HG03095 (cell line): ENCODE measurements at regions not wholly inside any gene's neighbourhood (a gene's known extent, or its start where the extent isn't known, plus 50 kb on each side); places are given as distances from the start of the nearest gene placed in this dataset.

Experiments used
- ATAC-seq: cut with Tn5 transposase; IDR thresholded peaks from one replicate; pipeline ENCODE4 v1.9.1; 2021; ENCODE audit warnings: moderate library complexity; ENCODE audit not compliant: unreplicated experiment

DNA sequence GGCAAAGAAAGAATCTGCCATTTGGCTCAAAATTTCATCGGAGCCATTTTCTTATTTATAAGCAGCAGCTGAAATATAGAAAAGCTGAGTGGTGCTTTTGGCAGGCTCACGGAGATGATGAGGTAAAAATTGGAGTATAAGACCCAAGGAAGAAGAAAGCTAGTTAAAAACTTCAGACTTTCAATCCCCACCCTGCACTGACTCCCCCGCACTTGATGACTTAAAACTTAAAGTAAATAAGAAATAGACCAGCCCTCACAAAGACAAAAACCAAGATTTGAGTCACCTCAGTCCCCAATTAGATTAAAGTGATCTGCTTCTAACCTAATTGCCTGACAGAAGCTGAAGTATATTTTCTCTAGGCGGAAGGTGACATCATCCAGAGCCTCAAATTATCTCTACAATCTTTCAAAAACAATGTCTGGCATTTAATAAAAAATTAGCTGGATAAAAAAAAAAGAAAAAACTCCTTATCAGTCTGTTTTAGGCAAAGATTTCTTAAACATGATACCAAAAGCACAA is 124.0 kb upstream of the PJA2 start:
- no peak for ATAC-seq

DNA sequence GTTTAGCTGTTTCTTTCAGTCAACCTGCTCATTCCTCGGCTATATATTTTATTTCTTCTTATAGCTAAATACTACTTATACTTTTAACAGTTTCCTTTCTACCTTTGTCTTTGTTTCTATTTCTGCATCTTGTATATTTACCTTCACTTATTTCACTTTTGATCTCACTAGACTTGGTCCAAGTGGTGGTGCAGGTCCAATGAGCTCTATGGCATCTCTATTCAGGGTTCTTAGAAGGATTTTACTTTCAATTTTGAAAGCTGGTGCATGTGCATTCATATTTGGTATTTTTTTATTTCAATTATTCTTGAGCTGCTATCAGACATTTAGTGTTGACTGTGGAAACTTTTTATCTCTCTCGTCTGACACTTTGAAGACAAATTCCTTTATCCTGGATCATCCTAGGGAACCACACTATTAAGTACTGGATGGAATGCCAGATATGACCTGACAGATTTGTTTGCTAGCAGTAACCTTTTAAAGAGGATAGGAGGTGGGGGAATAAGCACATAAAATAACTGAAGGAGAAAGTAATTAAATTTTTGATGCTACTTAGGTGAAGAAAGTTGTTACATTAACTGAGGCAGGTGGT is 123.1 kb upstream of the PJA2 start:
- no peak for ATAC-seq

DNA sequence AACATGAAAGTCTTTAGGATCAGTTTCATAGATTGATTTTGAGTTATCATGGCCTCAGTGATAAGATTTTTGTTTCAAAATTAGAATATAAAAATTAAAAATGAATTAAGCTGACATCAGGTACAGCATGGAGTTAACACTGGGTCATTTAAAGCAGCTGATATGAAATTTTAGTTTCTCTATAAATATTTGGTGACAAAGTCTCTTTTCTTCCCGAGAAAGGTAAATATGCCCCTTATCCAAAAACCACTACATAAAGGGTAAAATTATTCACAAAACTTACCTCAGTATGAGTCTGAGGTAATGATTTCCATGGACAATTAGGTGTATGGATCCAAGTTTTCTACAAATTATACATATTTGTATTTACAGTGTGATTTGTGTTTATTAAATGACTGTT is 121.5 kb upstream of the PJA2 start:
- ATAC-seq: no peak

DNA sequence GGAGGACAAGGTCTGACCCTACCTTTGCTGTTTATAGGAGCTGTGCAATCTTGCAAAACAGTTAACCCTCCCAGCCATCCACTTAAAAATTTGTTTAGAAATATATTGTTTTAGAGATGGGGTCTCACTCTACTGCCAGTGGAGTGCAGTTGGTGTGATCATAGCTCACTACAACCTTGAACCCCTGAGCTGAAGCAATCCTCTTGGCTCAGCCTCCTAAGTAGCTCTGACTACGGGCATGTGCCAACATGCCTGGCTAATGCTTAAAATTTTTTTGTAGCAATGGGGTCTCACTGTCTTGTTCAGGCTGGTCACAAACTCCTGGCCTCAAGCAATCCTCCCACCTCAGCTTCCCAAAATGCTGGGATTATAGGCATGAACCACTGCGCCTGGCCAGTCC is 120.2 kb upstream of the PJA2 start:
- ATAC-seq: no peak

DNA sequence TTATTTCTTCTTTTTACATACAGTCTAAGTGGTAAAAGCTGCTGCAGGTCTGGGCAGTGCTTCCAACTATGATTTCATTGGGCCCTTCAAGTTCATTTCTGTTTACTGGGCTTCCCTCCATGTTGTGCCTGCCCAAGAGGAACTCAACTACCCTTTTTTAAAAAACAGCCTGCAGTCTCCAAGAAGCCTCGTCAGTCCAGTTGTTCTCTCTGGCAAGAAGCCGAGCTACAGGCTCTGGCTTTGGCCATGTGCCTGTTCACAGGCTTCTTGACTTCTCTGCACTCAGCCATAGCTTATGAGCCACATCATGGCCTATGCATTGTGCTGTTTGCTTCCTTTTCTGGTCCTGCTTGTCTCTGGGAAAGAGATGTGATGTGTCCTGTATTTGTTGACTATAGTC is 119.7 kb upstream of the PJA2 start:
- no peak for ATAC-seq

GRCh38 chr5:109524555-109524954 is 114.8 kb upstream of the PJA2 start:
- ATAC-seq: no peak

- no peak for ATAC-seq
These were observed 114.3 kb upstream of the PJA2 start for GRCh38 chr5:109524026-109524425.

- ATAC-seq: no peak
These were observed 112.6 kb upstream of the PJA2 start for GRCh38 chr5:109522404-109522803.

GRCh38 chr5:109519416-109519815 is 109.6 kb upstream of the PJA2 start:
- ATAC-seq: no peak

DNA sequence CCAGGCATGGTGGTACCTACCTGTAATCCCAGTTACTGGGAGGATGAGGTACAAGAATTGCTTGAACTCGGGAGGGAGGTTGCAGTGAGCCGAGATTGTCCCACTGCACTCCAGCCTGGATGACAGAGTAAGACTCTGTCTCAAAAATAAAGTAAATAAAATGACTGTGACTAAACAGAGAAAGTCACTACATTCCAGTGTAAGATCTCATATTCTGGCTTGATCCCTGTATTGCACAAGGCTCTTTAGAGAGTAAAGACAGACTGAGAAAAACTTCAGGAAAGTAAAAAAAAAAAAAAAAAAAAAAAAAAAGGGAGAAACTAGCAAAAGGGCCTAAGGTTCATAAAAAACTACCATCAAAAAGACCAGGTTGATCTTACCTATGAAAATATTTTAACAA is 106.6 kb upstream of the PJA2 start:
- ATAC-seq: no peak

- no peak for ATAC-seq
These were observed 102.4 kb upstream of the PJA2 start for GRCh38 chr5:109511980-109512734.

GRCh38 chr5:109506556-109506955 is 96.8 kb upstream of the PJA2 start:
- ATAC-seq: no peak

DNA sequence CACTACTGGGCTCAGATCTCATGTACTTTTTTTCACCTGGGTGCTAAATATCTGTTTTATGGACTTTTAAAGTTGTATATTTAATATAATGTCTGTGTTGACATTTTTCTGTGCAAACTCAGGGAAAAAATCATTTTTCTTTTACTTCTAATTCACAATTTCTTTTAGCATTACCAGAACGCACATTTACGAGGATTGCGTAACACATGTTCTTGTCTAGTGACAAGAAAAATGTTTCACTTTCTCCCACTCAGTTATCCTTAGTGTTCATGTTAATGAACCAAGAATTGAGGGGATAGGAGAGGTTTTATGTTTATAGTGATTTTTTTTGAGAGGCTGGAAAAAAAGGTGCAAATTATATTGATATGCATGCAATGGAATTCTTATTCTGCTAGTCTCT is 86.3 kb upstream of the PJA2 start:
- ATAC-seq: no peak

GRCh38 chr5:109487753-109488420 is 78.1 kb upstream of the PJA2 start:
- ATAC-seq: no peak

DNA sequence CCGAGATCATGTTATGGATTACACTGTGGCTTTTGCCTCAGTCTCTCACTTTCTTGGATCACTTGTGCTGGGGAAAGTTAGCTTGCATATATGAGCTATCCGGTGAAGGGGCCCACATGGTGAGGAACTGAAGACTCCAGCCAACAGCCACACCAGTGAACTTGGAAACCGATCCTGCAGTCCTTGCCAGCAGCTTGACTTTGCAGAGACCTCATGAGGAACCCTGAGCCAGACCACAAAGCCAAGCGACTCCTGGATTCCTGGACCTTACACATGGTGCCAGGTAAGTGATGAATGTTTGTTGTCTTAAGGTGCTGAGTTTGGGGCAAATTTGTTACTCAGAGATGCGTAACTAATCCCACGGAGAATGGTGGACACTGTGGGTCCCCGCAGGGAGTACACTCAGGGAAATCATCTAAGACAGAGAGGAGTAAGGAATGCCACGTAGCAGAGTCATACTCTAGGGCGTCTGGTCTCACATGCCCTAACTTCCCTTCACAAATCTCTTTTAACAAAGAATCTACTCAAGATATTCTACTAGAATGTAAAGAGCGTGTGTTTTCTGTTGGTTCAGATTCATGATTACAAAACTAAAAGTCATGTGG is 76.5 kb upstream of the PJA2 start:
- no peak for ATAC-seq

DNA sequence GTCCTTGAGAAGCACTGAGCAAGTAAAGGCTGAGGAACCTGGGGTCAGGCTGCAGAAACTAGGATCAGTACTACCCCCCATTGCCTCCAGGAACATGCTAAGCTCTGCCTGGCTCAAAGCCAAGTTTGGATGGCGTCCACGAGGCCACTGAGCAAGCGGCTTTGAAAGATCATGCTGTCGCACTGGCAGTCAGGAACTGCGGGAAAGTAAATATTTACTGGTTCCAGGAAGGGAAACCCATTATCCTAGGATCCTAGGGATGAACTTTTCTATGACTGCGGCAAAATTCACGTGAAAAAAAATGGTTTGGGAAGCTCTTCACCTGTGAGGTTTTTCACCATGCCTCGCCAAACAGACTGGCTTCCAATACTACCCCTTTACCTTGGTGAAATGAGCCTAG is 75.3 kb upstream of the PJA2 start:
- ATAC-seq: no peak

GRCh38 chr5:109484597-109484996 is 74.8 kb upstream of the PJA2 start:
- ATAC-seq: no peak

DNA sequence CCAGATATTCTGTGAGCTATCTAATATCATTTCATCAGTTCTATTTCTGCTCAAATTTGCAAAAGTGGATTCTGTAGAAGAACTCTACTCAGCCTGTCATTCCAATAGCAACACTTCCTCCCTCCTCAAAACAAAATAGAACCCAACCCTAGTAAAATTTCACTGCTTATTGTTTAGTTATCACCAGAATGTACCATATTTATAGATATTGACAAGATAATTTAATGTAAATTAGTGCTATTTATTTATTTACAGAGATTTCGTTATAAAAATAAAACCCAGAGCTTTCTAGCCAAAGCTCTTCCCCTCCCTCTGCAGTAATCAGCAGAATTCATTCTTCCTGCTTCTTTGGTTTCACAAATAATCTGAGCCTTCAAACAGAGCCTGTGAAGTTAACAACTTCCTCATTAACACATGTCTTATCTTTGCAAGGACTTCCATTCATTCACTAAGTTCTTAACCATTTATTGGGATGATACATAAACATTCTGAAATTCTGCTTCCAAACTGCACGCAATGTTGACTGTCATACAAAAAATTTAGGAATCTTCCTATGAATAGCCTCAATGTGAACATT is 73.7 kb upstream of the PJA2 start:
- no peak for ATAC-seq

- no peak for ATAC-seq
These were observed 73.0 kb upstream of the PJA2 start for GRCh38 chr5:109482748-109483147.

- ATAC-seq: no peak
These were observed 69.6 kb upstream of the PJA2 start for GRCh38 chr5:109479260-109479860.

DNA sequence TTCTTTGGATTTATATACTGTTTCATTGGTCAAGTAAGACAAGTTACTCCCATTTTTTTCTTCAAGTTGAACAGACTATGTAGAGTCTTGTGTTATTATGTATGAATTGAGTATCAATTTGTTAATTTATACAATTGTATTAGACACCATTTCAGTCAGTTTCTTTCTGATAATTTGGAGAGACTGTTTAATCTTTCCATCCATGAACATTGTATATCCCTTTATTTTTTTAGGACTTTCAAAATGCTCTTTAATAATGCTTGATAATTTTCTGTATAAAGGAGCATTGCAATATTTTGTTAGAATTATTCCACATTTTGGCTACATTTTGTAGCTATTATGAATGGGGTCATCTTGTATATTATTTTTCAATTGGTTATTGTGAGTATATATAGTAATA is 69.1 kb upstream of the PJA2 start:
- ATAC-seq: no peak
